Mesendoderm (in vitro differentiated cells): ENCODE measurements at regions not wholly inside any gene's neighbourhood (a gene's known extent, or its start where the extent isn't known, plus 50 kb on each side); places are given as distances from the start of the nearest gene placed in this dataset.
A peak's percentile ranks its signal among the peaks of the same experiment; 100 is the strongest.
"Not testable (repeated sequence)": the region's sequence is repeated elsewhere in the genome, so short reads cannot be mapped to it uniquely, and the experiment has no call there.

ENCODE experiments used
- DNase-seq: peaks from one replicate; pipeline ENCODE4 v3.0.0; 2013
- H2AK5ac ChIP-seq: 2 replicates; pipeline ENCODE4 v1.6.1; 2013; ENCODE audit warnings: low read length, inconsistent platforms
- H2BK120ac ChIP-seq: 2 replicates; pipeline ENCODE4 v1.6.1; 2013; ENCODE audit warnings: low read depth, mild to moderate bottlenecking, low read length, moderate library complexity, mixed read lengths
- H2BK15ac ChIP-seq: replicated peaks from 2 replicates; pipeline ENCODE4 v1.6.1; 2013; ENCODE audit warnings: low read depth, mild to moderate bottlenecking, moderate library complexity
- H2BK5ac ChIP-seq: 2 replicates; pipeline ENCODE4 v1.6.1; 2013; ENCODE audit warnings: low read length, inconsistent platforms
- H3K18ac ChIP-seq: 2 replicates; pipeline ENCODE4 v1.6.1; 2013; ENCODE audit warnings: mild to moderate bottlenecking, low read length, mixed read lengths
- H3K23ac ChIP-seq: one replicate; pipeline ENCODE4 v1.6.1; 2013; ENCODE audit warnings: low read length
- H3K27ac ChIP-seq: 2 replicates; pipeline ENCODE4 v1.5.1; 2013; ENCODE audit warnings: low read depth, mild to moderate bottlenecking, inconsistent platforms, low read length, moderate library complexity
- H3K27me3 ChIP-seq: 2 replicates; pipeline ENCODE4 v1.6.1; 2013; ENCODE audit warnings: low read length, control low read depth, mild to moderate bottlenecking, inconsistent platforms; ENCODE audit not compliant: insufficient read depth, poor library complexity
- H3K36me3 ChIP-seq: 2 replicates; pipeline ENCODE4 v1.6.1; 2013; ENCODE audit warnings: low read length, inconsistent platforms; ENCODE audit not compliant: control insufficient read depth, insufficient read depth
- H3K4ac ChIP-seq: one replicate; pipeline ENCODE4 v1.6.1; 2013; ENCODE audit warnings: low read depth, mild to moderate bottlenecking, low read length, moderate library complexity
- H3K4me1 ChIP-seq: 2 replicates; pipeline ENCODE4 v1.6.1; 2013; ENCODE audit warnings: low read depth, low read length, inconsistent platforms; ENCODE audit not compliant: control insufficient read depth
- H3K4me2 ChIP-seq: 2 replicates; pipeline ENCODE4 v1.6.1; 2013; ENCODE audit warnings: low read length
- H3K4me3 ChIP-seq: 2 replicates; pipeline ENCODE4 v1.5.1; 2013; ENCODE audit warnings: mild to moderate bottlenecking, low read length
- H3K56ac ChIP-seq: one replicate; pipeline ENCODE4 v1.6.1; 2013; ENCODE audit warnings: low read length
- H3K79me1 ChIP-seq: 2 replicates; pipeline ENCODE4 v1.6.1; 2013; ENCODE audit warnings: low read length, inconsistent platforms
- H3K79me2 ChIP-seq: 2 replicates; pipeline ENCODE4 v1.6.1; 2013; ENCODE audit warnings: mild to moderate bottlenecking, low read length; ENCODE audit not compliant: control insufficient read depth, insufficient read depth
- H3K9ac ChIP-seq: 2 replicates; pipeline ENCODE4 v1.6.1; 2013; ENCODE audit warnings: low read length, inconsistent platforms
- H4K5ac ChIP-seq: one replicate; pipeline ENCODE4 v1.6.1; 2013; ENCODE audit warnings: low read length
- H4K8ac ChIP-seq: one replicate; pipeline ENCODE4 v1.6.1; 2013; ENCODE audit warnings: low read depth, mild to moderate bottlenecking, control low read depth, low read length, moderate library complexity
- WGBS: extraction: QIAGEN DNeasy Blood & Tissue Kit; methylation state at CpG from one replicate; pipeline ENCODE4 v1.1.7; 2013; ENCODE audit warnings: low lambda C conversion rate, missing lambda C conversion rate; ENCODE audit not compliant: insufficient coverage; ENCODE audit errors: extremely low coverage; 5-methylcytosine and 5-hydroxymethylcytosine counted together

GRCh38 chr9:96148634-96149532 lies 153.1 kb downstream of the HSD17B3 start:
- no peak for DNase-seq
- Histone ChIP-seq H2BK15ac (no peak overlapping the region), H3K56ac (no peak overlapping the region), H3K23ac (no peak overlapping the region), H3K4ac (no peak overlapping the region), H3K79me1 (no peaks in the 10 kb centered on the region), H2AK5ac (no peak overlapping the region), H3K27ac (no peak overlapping the region), H3K18ac (no peak overlapping the region), H3K36me3 (no peaks in the 10 kb centered on the region), H3K4me2 (no peak overlapping the region), H4K5ac (no peak overlapping the region), H3K4me1 (no peaks in the 10 kb centered on the region), H3K79me2 (no peaks in the 10 kb centered on the region), H3K4me3 (no peak overlapping the region), H3K27me3 (no peaks in the 10 kb centered on the region), H2BK5ac (no peak overlapping the region), H2BK120ac (no peak overlapping the region), H4K8ac (no peak overlapping the region), H3K9ac (no peak overlapping the region)
- WGBS: no CpG with 5 or more reads among the region's 8 CpGs

GRCh38 chr9:96147029-96147428 lies 154.9 kb downstream of the HSD17B3 start:
- H4K8ac ChIP-seq, H3K18ac ChIP-seq, H3K79me1 ChIP-seq, H3K4ac ChIP-seq, H3K4me2 ChIP-seq, H3K56ac ChIP-seq, DNase-seq, H4K5ac ChIP-seq, H3K79me2 ChIP-seq, H3K4me1 ChIP-seq, H3K36me3 ChIP-seq, H2AK5ac ChIP-seq, H3K27ac ChIP-seq, H3K4me3 ChIP-seq, H3K9ac ChIP-seq, H2BK120ac ChIP-seq, H3K27me3 ChIP-seq, H2BK15ac ChIP-seq, H3K23ac ChIP-seq, H2BK5ac ChIP-seq: not testable (repeated sequence)
- no CpG with 5 or more reads among the region's 11 CpGs for WGBS

- WGBS: no CpG with 5 or more reads among the region's 5 CpGs
- H3K27ac ChIP-seq: no peak overlapping the region
- no peak overlapping the region for H4K8ac ChIP-seq
- no peak overlapping the region for H3K4me3 ChIP-seq
- H4K5ac ChIP-seq: no peak overlapping the region
- H2BK120ac ChIP-seq: no peak overlapping the region
- H3K56ac ChIP-seq: no peak overlapping the region
- H3K4me1 ChIP-seq: peaks cover 2% of the 10 kb centered on the region
- H2AK5ac ChIP-seq: peak overlapping the region; percentile 20
- H2BK5ac ChIP-seq: no peak overlapping the region
- H3K9ac ChIP-seq: no peak overlapping the region
- no peak overlapping the region for H3K4me2 ChIP-seq
- H3K4ac ChIP-seq: no peak overlapping the region
- no peaks in the 10 kb centered on the region for H3K27me3 ChIP-seq
- no peak overlapping the region for H3K23ac ChIP-seq
- H3K79me2 ChIP-seq: no peaks in the 10 kb centered on the region
- no peak for DNase-seq
- H2BK15ac ChIP-seq: no peak overlapping the region
- H3K36me3 ChIP-seq: no peaks in the 10 kb centered on the region
- H3K18ac ChIP-seq: no peak overlapping the region
- no peaks in the 10 kb centered on the region for H3K79me1 ChIP-seq
These were observed 160.3 kb downstream of the HSD17B3 start for GRCh38 chr9:96141666-96142065.

GRCh38 chr9:96141128-96141474 lies 160.9 kb downstream of the HSD17B3 start:
- H2AK5ac ChIP-seq: peak overlapping the region; percentile 20
- H3K27me3 ChIP-seq: no peaks in the 10 kb centered on the region
- no peak overlapping the region for H3K23ac ChIP-seq
- H3K79me2 ChIP-seq: no peaks in the 10 kb centered on the region
- H3K9ac ChIP-seq: peak overlapping the region; percentile 22
- no peak overlapping the region for H3K4me2 ChIP-seq
- peaks cover 2% of the 10 kb centered on the region for H3K4me1 ChIP-seq
- no peak overlapping the region for H3K4ac ChIP-seq
- H3K79me1 ChIP-seq: no peaks in the 10 kb centered on the region
- H3K56ac ChIP-seq: peak overlapping the region; percentile 35
- no peak overlapping the region for H3K4me3 ChIP-seq
- H3K36me3 ChIP-seq: no peaks in the 10 kb centered on the region
- peak overlapping the region; percentile 64 for H3K18ac ChIP-seq
- no peak overlapping the region for H2BK15ac ChIP-seq
- no peak overlapping the region for H4K8ac ChIP-seq
- DNase-seq: no peak
- WGBS: no CpG with 5 or more reads among the region's 11 CpGs
- H2BK120ac ChIP-seq: no peak overlapping the region
- no peak overlapping the region for H3K27ac ChIP-seq
- H4K5ac ChIP-seq: no peak overlapping the region
- no peak overlapping the region for H2BK5ac ChIP-seq

GRCh38 chr9:96140296-96141127 lies 161.5 kb downstream of the HSD17B3 start:
- no peak overlapping the region for H2BK15ac ChIP-seq
- no peak overlapping the region for H4K5ac ChIP-seq
- no peak overlapping the region for H3K23ac ChIP-seq
- peak overlapping the region; percentile 62 for H3K56ac ChIP-seq
- no peaks in the 10 kb centered on the region for H3K27me3 ChIP-seq
- H2AK5ac ChIP-seq: no peak overlapping the region
- no peak overlapping the region for H2BK120ac ChIP-seq
- H3K79me2 ChIP-seq: no peaks in the 10 kb centered on the region
- no peak overlapping the region for H4K8ac ChIP-seq
- no peak overlapping the region for H3K4ac ChIP-seq
- H3K9ac ChIP-seq: peak overlapping the region; percentile 22
- H3K4me2 ChIP-seq: no peak overlapping the region
- H3K27ac ChIP-seq: no peak overlapping the region
- H3K18ac ChIP-seq: peak overlapping the region; percentile 64
- WGBS: no CpG with 5 or more reads among the region's 32 CpGs
- no peak overlapping the region for H2BK5ac ChIP-seq
- H3K4me1 ChIP-seq: peaks cover 2% of the 10 kb centered on the region
- H3K36me3 ChIP-seq: no peaks in the 10 kb centered on the region
- H3K4me3 ChIP-seq: no peak overlapping the region
- DNase-seq: peak; percentile 84
- no peaks in the 10 kb centered on the region for H3K79me1 ChIP-seq
